GM18951 (cell line): ENCODE measurements at regions not wholly inside any gene's neighbourhood (a gene's known extent, or its start where the extent isn't known, plus 50 kb on each side); places are given as distances from the start of the nearest gene placed in this dataset.

Experiments used
- POLR2A ChIP-seq: IDR thresholded peaks from 4 replicates; pipeline ENCODE4 v1.6.1; 2011; ENCODE audit warnings: mild to moderate bottlenecking; ENCODE audit not compliant: insufficient read length, insufficient read depth; ENCODE audit errors: extremely low read depth
- in situ Hi-C: fragments of 300-500 bp; cut with MboI; formaldehyde crosslinking; loops from one replicate; pipeline ENCODE4 v1.12.0; 2022; ENCODE audit warnings: low sequenced_read_pairs, mixed read lengths, inconsistent platforms; ENCODE audit not compliant: unreplicated experiment

- no peak for TF ChIP-seq POLR2A
These were observed 216.3 kb downstream of the KATNAL1 start for GRCh38 chr13:30091035-30091434.

DNA sequence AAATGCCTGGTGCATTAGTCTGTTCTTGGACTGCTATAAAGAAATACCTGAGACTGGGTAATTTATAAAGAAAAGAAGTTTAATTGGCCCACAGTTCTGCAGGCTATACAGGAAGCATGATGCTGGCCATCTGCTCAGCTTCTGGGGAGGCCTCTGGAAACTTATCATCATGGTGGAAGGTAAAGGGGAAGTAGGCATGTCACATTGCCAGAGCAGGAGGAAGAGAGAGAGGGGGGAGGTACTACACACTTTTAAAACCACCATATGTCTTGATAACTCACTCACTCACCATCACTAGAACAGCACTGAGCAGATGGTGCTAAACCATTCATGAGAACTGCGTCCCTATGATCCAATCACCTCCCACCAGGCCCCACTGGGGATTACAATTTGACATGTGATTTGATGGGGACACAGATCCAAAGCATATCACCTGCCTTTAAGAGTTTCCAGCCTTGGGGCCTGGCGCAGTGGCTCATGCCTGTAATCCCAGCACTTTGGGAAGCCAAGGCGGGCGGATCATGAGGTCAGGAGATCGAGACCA lies 219.0 kb downstream of the KATNAL1 start:
- in situ Hi-C loops = loop anchor here (25.0 kb wide), 1 partner anchor 576 kb away; no protein-coding TSS in a partner anchor

More at GRCh38 chr13:30091035-30091434, 216.3 kb downstream of the KATNAL1 start:
- in situ Hi-C loops = loop anchor here (25.0 kb wide), 1 partner anchor 579 kb away; no protein-coding TSS in a partner anchor

GRCh38 chr13:30085087-30085486 lies 222.3 kb downstream of the KATNAL1 start:
- in situ Hi-C loops = loop anchor here (25.0 kb wide), 1 partner anchor 573 kb away; no protein-coding TSS in a partner anchor
- TF ChIP-seq POLR2A = no peak

More for the DNA sequence above, 219.0 kb downstream of the KATNAL1 start:
- no peak for TF ChIP-seq POLR2A

- in situ Hi-C loops = loop anchor here (25.0 kb wide), 1 partner anchor 570 kb away; no protein-coding TSS in a partner anchor
- TF ChIP-seq POLR2A = no peak
These were observed 225.0 kb downstream of the KATNAL1 start for GRCh38 chr13:30082391-30082790.

GRCh38 chr13:30081331-30081730 lies 226.0 kb downstream of the KATNAL1 start:
- no peak for TF ChIP-seq POLR2A
- in situ Hi-C loops = loop anchor here (25.0 kb wide), 1 partner anchor 569 kb away; no protein-coding TSS in a partner anchor

GRCh38 chr13:30079501-30079900 lies 227.8 kb downstream of the KATNAL1 start:
- in situ Hi-C loops = loop anchor here (25.0 kb wide), 1 partner anchor 567 kb away; no protein-coding TSS in a partner anchor
- TF ChIP-seq POLR2A = no peak

DNA sequence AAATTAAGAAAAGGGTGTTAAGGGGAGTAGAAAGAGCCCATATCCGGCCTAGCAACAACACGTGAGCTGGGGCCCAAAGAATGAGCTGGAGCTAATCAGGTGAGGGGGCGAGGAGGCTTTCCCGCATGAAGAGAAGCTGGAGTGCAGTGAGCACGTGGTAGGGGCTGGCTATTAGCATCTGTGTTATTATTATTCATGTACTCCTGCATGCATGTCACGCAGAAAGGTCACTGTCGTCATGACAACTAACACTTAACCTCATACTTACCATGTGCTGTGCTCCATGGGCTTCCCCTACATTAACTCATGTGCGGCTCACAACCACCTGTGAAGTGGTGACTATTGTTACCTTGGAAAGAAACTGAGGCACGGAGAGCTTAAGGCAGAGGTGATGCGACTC lies 227.6 kb upstream of the UBL3 start:
- in situ Hi-C loops = loop anchor here (25.0 kb wide), 1 partner anchor 566 kb away; no protein-coding TSS in a partner anchor
- no peak for TF ChIP-seq POLR2A

GRCh38 chr13:30077240-30077735 lies 226.9 kb upstream of the UBL3 start:
- in situ Hi-C loops = loop anchor here (25.0 kb wide), 1 partner anchor 565 kb away; no protein-coding TSS in a partner anchor
- no peak for TF ChIP-seq POLR2A

DNA sequence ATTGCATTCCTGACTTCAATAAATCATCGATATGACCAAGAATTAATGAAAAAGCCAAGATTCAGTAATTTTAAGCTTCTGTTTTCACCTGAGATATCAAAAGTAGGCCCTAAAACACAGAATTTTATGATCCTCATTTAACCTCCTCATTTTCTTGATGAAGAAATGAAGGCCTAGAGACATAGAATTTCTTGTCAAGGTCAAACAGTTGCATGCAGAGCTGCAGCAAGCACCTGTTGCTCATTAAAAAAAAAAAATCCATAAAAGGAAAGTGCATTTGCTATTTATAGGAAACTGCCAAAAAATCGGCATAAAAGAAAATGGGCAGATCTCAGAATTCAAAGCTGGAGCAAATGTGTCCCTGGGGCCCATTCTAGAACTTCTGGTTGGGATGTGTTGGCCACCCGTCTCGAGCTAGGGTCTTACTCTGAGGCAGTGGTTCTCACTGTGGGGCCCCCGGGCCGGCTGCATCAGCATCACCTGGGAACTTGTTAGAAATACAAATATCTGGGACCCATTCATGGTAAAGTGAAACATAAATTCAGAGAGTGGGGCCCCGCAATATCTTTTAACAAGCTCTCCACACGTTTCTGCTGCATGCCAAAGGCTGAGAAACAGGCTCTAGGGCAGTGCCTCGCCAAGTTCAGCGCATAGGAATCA lies 224.7 kb upstream of the UBL3 start:
- in situ Hi-C loops = loop anchor here (25.0 kb wide), 1 partner anchor 563 kb away; no protein-coding TSS in a partner anchor
- TF ChIP-seq POLR2A = no peak

- in situ Hi-C loops = no loop called here
- TF ChIP-seq POLR2A = no peak
These were observed 224.0 kb upstream of the UBL3 start for GRCh38 chr13:30074431-30074830.

DNA sequence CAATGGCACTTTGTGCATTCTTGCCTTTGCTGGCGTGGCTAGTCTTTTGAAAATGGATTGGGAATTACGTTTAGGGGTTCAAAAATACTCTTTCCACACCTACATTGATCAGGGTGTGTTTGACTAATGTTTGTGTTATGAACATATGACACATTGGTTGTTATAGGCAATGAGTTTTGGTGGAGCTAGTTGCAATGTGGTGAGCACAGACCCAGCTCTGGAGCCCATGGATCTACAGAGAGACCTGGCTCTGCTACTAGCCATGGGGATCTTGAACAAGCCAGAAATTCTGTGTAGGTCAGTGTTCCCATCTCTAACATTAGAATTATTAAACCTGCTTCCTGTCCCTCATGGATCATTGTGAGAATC lies 222.4 kb upstream of the UBL3 start:
- TF ChIP-seq POLR2A = no peak
- in situ Hi-C loops = no loop called here

DNA sequence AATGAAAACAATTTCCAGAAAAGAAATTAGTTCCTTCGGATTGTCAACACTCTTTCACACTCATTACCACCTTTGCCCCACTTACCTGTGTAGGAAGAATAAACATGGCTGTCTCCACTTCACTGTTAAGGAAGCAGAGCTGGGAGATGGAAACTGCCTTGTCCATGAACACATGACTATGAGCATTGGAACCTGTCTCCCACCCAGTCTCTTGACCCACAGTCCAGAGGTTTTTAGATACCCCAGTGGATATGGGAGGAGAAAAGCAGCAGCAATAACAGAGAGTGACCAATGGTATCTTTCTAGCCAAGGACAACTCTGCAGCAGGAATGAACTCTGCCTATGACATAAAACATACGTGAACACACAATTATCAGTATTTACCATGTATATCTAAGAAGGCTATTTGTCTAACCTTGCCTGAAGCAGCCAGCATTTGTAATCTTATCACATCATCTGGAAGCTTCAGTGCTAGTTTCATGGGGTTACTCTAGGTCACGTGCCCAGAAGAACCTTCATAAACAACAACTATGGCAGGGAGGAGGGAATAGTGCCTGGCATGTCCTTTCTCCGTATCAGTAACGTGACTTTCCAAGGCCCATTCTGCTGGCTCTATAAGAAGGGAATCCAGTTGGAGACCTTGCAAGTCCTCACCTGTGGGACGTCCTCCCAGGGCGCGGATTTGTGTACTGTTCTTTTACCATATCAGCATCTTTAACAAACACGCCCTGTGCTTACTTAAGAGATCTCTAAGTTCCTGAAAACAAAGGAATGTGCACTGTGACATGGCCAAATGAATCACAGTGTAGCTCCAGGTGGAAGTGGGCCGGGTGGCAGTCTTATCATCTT lies 221.8 kb upstream of the UBL3 start:
- no peak for TF ChIP-seq POLR2A
- in situ Hi-C loops = no loop called here

GRCh38 chr13:30065181-30065580 lies 214.8 kb upstream of the UBL3 start:
- in situ Hi-C loops = no loop called here
- TF ChIP-seq POLR2A = no peak
